HUES48 (cell line): ENCODE measurements at regions not wholly inside any gene's neighbourhood (a gene's known extent, or its start where the extent isn't known, plus 50 kb on each side); places are given as distances from the start of the nearest gene placed in this dataset.

Source experiments
- H3K27ac ChIP-seq: one replicate; pipeline ENCODE4 v1.7.0; 2013; ENCODE audit warnings: low read depth, low read length, inconsistent platforms
- H3K27me3 ChIP-seq: 2 replicates; pipeline ENCODE4 v1.6.1; 2013; ENCODE audit warnings: mild to moderate bottlenecking, low read length; ENCODE audit not compliant: control insufficient read depth, insufficient read depth
- H3K36me3 ChIP-seq: 2 replicates; pipeline ENCODE4 v1.6.1; 2013; ENCODE audit warnings: low read length; ENCODE audit not compliant: control insufficient read depth, insufficient read depth
- H3K4me1 ChIP-seq: 2 replicates; pipeline ENCODE4 v1.6.1; 2013; ENCODE audit warnings: mild to moderate bottlenecking, low read length; ENCODE audit not compliant: control insufficient read depth, insufficient read depth
- H3K4me3 ChIP-seq: 2 replicates; pipeline ENCODE4 v1.5.1; 2013; ENCODE audit warnings: mild to moderate bottlenecking, low read depth, low read length
- H3K9ac ChIP-seq: 2 replicates; pipeline ENCODE4 v1.6.1; 2013; ENCODE audit warnings: mild to moderate bottlenecking, low read depth, low read length, moderate library complexity
- H3K9me3 ChIP-seq: 2 replicates; pipeline ENCODE4 v1.6.1; 2013; ENCODE audit warnings: low read length; ENCODE audit not compliant: control insufficient read depth, insufficient read depth

- Histone ChIP-seq H3K4me3 (no peak overlapping the region), H3K9me3 (no peaks in the 10 kb centered on the region), H3K9ac (no peak overlapping the region), H3K27me3 (peaks cover 51% of the 10 kb centered on the region), H3K36me3 (no peaks in the 10 kb centered on the region), H3K27ac (no peak overlapping the region), H3K4me1 (peaks cover 2% of the 10 kb centered on the region; the same call in 1 of the 2 replicates)
Observed at GRCh38 chr6:97586344-97586743, 303.3 kb upstream of the MMS22L start.

- Histone ChIP-seq H3K9me3 (no peaks in the 10 kb centered on the region), H3K9ac (no peak overlapping the region), H3K27ac (no peak overlapping the region), H3K4me3 (no peak overlapping the region; the same call in 1 of the 2 replicates), H3K4me1 (peaks cover 12% of the 10 kb centered on the region), H3K36me3 (no peaks in the 10 kb centered on the region), H3K27me3 (peaks cover 96% of the 10 kb centered on the region)
Observed at GRCh38 chr6:97591955-97592354, 308.9 kb upstream of the MMS22L start.

- H3K27me3 ChIP-seq: peaks cover 81% of the 10 kb centered on the region
- no peak overlapping the region for H3K4me3 ChIP-seq
- H3K9ac ChIP-seq: no peak overlapping the region
- no peaks in the 10 kb centered on the region for H3K36me3 ChIP-seq
- peaks cover 12% of the 10 kb centered on the region for H3K4me1 ChIP-seq
- H3K27ac ChIP-seq: no peak overlapping the region
- no peaks in the 10 kb centered on the region for H3K9me3 ChIP-seq
Observed at GRCh38 chr6:97594844-97595243, 311.8 kb upstream of the MMS22L start.

GRCh38 chr6:97621111-97621510, 338.1 kb upstream of the MMS22L start:
- Histone ChIP-seq H3K27me3 (no peaks in the 10 kb centered on the region), H3K27ac (no peak overlapping the region), H3K9ac (no peak overlapping the region), H3K4me3 (no peak overlapping the region), H3K4me1 (no peaks in the 10 kb centered on the region), H3K9me3 (no peaks in the 10 kb centered on the region), H3K36me3 (no peaks in the 10 kb centered on the region)

GRCh38 chr6:97626671-97627441, 343.8 kb upstream of the MMS22L start:
- H3K9me3 ChIP-seq: no peaks in the 10 kb centered on the region
- H3K9ac ChIP-seq: no peak overlapping the region
- no peaks in the 10 kb centered on the region for H3K27me3 ChIP-seq
- no peak overlapping the region for H3K4me3 ChIP-seq
- no peak overlapping the region for H3K27ac ChIP-seq
- H3K36me3 ChIP-seq: no peaks in the 10 kb centered on the region
- no peaks in the 10 kb centered on the region for H3K4me1 ChIP-seq

- Histone ChIP-seq H3K9ac (no peak overlapping the region), H3K4me3 (no peak overlapping the region), H3K36me3 (no peaks in the 10 kb centered on the region), H3K9me3 (no peaks in the 10 kb centered on the region), H3K4me1 (no peaks in the 10 kb centered on the region), H3K27ac (no peak overlapping the region), H3K27me3 (no peaks in the 10 kb centered on the region)
Observed at GRCh38 chr6:97629180-97629579, 346.2 kb upstream of the MMS22L start.

GRCh38 chr6:97630604-97631003, 347.6 kb upstream of the MMS22L start:
- H3K9me3 ChIP-seq: no peaks in the 10 kb centered on the region
- no peaks in the 10 kb centered on the region for H3K27me3 ChIP-seq
- no peak overlapping the region for H3K27ac ChIP-seq
- no peak overlapping the region for H3K9ac ChIP-seq
- H3K36me3 ChIP-seq: no peaks in the 10 kb centered on the region
- no peaks in the 10 kb centered on the region for H3K4me1 ChIP-seq
- H3K4me3 ChIP-seq: no peak overlapping the region

- Histone ChIP-seq H3K36me3 (no peaks in the 10 kb centered on the region), H3K27me3 (no peaks in the 10 kb centered on the region), H3K9ac (no peak overlapping the region), H3K4me3 (no peak overlapping the region), H3K27ac (no peak overlapping the region), H3K9me3 (no peaks in the 10 kb centered on the region), H3K4me1 (no peaks in the 10 kb centered on the region)
Observed at GRCh38 chr6:97632341-97632740, 349.3 kb upstream of the MMS22L start.

- Histone ChIP-seq H3K9me3 (peaks cover 12% of the 10 kb centered on the region), H3K27me3 (no peaks in the 10 kb centered on the region), H3K9ac (no peak overlapping the region), H3K36me3 (no peaks in the 10 kb centered on the region), H3K4me1 (no peaks in the 10 kb centered on the region), H3K4me3 (no peak overlapping the region), H3K27ac (no peak overlapping the region)
Observed at GRCh38 chr6:97639702-97640101, 356.7 kb upstream of the MMS22L start.

- no peaks in the 10 kb centered on the region for H3K27me3 ChIP-seq
- no peak overlapping the region for H3K9ac ChIP-seq
- no peaks in the 10 kb centered on the region for H3K36me3 ChIP-seq
- no peaks in the 10 kb centered on the region for H3K4me1 ChIP-seq
- H3K4me3 ChIP-seq: no peak overlapping the region
- H3K9me3 ChIP-seq: peaks cover 10% of the 10 kb centered on the region
- no peak overlapping the region for H3K27ac ChIP-seq
Observed at GRCh38 chr6:97644353-97644752, 361.3 kb upstream of the MMS22L start.

GRCh38 chr6:97645757-97646156, 362.7 kb upstream of the MMS22L start:
- Histone ChIP-seq H3K4me3 (no peak overlapping the region), H3K36me3 (no peaks in the 10 kb centered on the region), H3K27me3 (no peaks in the 10 kb centered on the region), H3K4me1 (no peaks in the 10 kb centered on the region), H3K9me3 (no peaks in the 10 kb centered on the region), H3K9ac (no peak overlapping the region), H3K27ac (no peak overlapping the region)
